Duodenal mucosa (tissue), 2 donors: ENCODE measurements at regions not wholly inside any gene's neighbourhood (a gene's known extent, or its start where the extent isn't known, plus 50 kb on each side); places are given as distances from the start of the nearest gene placed in this dataset.

Experiments used
- H3K27ac ChIP-seq: one replicate; pipeline ENCODE4 v1.7.0; 2013; ENCODE audit warnings: low read depth, low read length
- H3K27me3 ChIP-seq, 2 donors: one replicate each; pipeline ENCODE4 v1.7.0; 2013; ENCODE audit warnings: low read length in 2 of 2, control low read depth in 1 of 2; ENCODE audit not compliant: insufficient read depth in 2 of 2, control insufficient read depth in 1 of 2
- H3K36me3 ChIP-seq, 2 donors: one replicate each; pipeline ENCODE4 v1.7.0; 2013; ENCODE audit warnings: low read length in 2 of 2, control low read depth in 1 of 2; ENCODE audit not compliant: insufficient read depth in 2 of 2, control insufficient read depth in 1 of 2
- H3K4me1 ChIP-seq, 2 donors: one replicate each; pipeline ENCODE4 v1.7.0; 2013; ENCODE audit warnings: low read length in 2 of 2, control low read depth in 1 of 2; ENCODE audit not compliant: insufficient read depth in 2 of 2, control insufficient read depth in 1 of 2
- H3K4me3 ChIP-seq, 2 donors: one replicate each; pipeline ENCODE4 v1.7.0; 2013; ENCODE audit warnings: low read length in 2 of 2, low read depth in 1 of 2
- H3K9ac ChIP-seq, 2 donors: one replicate each; pipeline ENCODE4 v1.7.0; 2013; ENCODE audit warnings: low read length in 2 of 2, low read depth in 1 of 2
- H3K9me3 ChIP-seq, 2 donors: one replicate each; pipeline ENCODE4 v1.7.0; 2013; ENCODE audit warnings: low read length in 2 of 2, control low read depth in 1 of 2; ENCODE audit not compliant: control insufficient read depth in 1 of 2

DNA sequence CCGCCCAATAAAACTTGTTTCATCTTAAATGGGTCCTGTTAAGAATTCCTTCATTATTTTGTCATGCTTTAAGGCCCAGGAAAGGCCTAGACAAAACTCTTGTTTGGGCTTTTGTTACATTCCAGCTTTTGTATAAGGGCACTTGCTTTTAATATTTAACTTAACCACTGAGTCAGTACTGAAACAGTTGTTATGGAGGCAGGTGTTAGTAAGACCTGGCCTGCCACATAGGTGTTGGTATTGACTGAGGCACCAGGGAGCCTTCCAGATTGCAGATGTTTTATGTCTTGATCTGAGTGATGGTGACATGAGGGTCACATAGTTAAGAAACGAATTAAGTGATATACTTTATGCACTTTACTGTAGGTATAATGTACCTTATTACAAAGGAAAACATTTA, 274.9 kb upstream of the TGFBR2 start:
- Histone ChIP-seq H3K9ac (no peak overlapping the region), H3K27me3 (no peaks in the 10 kb centered on the region), H3K9me3 (no peaks in the 10 kb centered on the region), H3K4me3 (no peak overlapping the region), H3K4me1 (no peaks in the 10 kb centered on the region), H3K36me3 (no peaks in the 10 kb centered on the region), H3K27ac (no peak overlapping the region)

DNA sequence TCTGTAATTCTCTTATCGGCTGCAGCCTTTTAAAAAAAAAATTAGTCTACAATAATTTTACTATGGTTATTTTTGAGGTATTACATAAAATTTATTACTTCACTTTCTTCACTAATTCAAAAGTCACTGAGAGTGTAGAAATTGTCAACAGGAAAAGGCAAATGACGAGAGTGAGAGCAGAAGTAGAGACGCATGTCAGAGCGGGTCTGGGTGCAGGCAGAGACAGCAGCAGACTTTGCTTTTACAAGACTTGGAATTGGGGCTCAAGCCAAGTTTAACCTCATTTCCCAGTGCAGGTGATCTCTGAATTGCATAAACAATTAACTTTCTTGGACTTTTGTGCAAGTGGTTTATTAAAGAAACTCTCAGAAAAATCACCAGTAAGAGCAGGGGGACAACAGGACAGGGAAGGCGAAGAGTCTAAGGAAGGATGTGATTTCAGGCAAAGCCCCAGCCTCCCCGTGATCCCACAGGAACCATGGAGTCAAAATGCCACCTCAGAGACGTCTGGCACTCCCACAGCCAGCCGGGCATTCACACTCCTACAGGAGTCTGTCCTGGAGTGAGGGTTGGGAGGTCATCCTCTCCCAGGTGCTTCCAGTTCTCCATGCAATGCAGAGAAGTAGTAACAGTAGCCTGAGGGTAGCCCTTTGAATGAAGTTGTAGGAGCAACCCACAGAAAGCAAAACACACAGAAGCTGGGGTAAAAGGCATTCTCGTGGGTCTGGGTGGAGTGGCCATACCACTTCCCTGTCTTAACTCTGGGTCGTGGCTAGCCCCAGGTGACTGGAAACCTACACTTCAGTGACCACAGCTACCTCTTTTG, 274.0 kb upstream of the TGFBR2 start:
- Histone ChIP-seq H3K9ac (no peak overlapping the region), H3K27ac (no peak overlapping the region), H3K27me3 (no peaks in the 10 kb centered on the region), H3K4me1 (no peaks in the 10 kb centered on the region), H3K36me3 (no peaks in the 10 kb centered on the region), H3K9me3 (no peaks in the 10 kb centered on the region), H3K4me3 (no peak overlapping the region)

DNA sequence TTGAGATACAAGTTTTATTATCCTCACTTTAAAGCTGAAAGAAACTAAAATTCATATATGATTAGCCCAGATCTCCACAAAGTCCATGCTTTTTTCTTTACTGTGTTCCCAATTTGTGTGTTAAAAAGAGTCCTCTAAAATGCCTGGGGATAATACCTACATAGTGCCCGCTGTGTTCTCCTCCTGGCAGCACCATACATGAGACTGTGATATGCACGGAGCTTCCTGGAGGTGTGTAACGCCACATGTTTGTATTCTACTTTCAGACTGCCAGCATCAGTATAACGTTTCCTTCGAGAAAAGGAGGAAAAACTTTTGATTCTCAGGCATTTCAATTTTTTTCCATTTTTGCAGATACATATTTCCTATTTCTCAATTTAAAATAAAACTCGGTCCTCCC, 273.3 kb upstream of the TGFBR2 start:
- Histone ChIP-seq H3K4me1 (no peaks in the 10 kb centered on the region), H3K27ac (no peak overlapping the region), H3K27me3 (no peaks in the 10 kb centered on the region), H3K9ac (no peak overlapping the region), H3K4me3 (no peak overlapping the region), H3K36me3 (no peaks in the 10 kb centered on the region), H3K9me3 (no peaks in the 10 kb centered on the region)

DNA sequence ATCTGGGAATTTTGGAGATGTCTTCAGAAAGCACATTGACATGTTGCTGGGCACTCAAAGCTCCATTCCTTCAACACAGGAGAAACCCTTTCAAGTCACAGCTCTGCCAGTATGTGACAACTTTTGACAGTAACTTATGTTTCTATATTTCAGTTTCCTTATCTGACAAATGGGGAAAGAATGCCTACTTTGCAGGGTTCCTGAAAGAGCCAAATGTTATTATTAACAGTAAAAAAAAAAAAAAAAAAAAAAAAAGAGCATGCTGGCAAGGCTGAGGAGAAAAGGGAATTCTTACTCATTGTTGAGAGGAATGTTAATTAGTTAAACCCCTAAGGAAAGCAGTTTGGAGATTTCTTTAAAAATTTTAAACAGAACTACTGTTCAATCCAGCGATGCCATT, 272.5 kb upstream of the TGFBR2 start:
- Histone ChIP-seq H3K27ac (no peak overlapping the region), H3K4me1 (no peaks in the 10 kb centered on the region), H3K36me3 (no peaks in the 10 kb centered on the region)

DNA sequence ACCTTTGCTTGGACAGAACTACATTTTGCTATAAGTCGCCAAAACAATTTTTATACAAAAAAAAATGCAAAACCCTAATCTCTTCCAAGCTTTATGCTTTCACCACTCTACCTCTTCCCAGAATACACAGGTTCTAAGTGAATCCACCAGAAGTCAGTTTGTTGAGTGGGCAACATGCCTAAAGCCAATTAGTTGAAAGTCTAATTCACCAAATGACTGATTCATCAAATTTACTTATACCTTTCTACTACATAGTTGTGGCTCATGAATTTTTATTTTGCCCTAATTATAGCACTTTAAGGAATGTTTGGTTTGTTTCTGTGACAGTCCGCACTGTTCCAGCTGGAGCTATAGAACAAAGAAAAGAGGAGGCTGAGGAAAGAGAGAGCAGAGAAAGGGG, 265.9 kb upstream of the TGFBR2 start:
- Histone ChIP-seq H3K27ac (no peak overlapping the region), H3K9me3 (no peaks in the 10 kb centered on the region), H3K36me3 (no peaks in the 10 kb centered on the region), H3K9ac (no peak overlapping the region), H3K4me3 (no peak overlapping the region), H3K27me3 (no peaks in the 10 kb centered on the region), H3K4me1 (no peaks in the 10 kb centered on the region)

More for the DNA sequence above, 272.5 kb upstream of the TGFBR2 start:
- Histone ChIP-seq H3K27me3 (no peaks in the 10 kb centered on the region), H3K4me3 (no peak overlapping the region), H3K9me3 (no peaks in the 10 kb centered on the region), H3K9ac (no peak overlapping the region)

DNA sequence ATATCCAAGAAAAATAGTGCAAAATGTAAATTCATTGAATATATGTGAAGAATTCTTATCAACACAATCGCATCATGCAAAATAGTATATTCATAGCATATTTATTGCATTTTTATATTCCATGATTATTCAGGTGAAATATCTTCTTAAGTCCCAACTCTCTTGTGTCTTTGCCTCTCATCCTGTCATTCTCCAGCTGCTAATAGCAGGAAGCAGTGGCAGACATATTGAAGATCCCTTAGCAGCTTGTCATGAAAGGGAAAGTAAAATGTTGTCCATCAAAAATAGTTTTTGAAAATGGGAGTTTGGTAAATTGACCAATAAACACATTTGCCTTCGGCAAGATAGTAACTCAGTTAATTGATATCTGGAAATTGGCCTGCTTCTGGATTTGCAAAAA, 265.3 kb upstream of the TGFBR2 start:
- no peak overlapping the region for H3K27ac ChIP-seq
- H3K9ac ChIP-seq, result no peak overlapping the region
- H3K4me1 ChIP-seq, result no peaks in the 10 kb centered on the region
- H3K27me3 ChIP-seq, result no peaks in the 10 kb centered on the region
- H3K9me3 ChIP-seq, result no peaks in the 10 kb centered on the region
- H3K4me3 ChIP-seq, result no peak overlapping the region
- H3K36me3 ChIP-seq, result no peaks in the 10 kb centered on the region

DNA sequence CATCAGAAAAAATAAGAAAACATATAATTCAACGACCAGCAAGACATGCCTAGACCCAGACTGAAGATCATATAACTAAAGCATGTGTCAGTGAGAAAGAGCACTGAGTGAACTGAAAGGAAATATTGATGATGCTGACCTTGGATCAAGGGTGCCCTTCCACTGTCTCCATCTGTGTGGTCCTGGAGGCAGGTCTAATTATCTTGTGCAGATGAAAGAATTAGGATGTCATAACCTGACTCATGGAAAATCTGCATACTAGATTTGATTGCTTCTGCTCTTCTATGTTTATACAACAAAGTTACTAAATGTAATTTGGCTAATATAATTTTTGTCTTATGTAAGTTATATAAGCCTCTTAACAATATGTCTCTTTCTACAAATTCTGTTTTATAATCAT, 264.6 kb upstream of the TGFBR2 start:
- no peak overlapping the region for H3K27ac ChIP-seq

DNA sequence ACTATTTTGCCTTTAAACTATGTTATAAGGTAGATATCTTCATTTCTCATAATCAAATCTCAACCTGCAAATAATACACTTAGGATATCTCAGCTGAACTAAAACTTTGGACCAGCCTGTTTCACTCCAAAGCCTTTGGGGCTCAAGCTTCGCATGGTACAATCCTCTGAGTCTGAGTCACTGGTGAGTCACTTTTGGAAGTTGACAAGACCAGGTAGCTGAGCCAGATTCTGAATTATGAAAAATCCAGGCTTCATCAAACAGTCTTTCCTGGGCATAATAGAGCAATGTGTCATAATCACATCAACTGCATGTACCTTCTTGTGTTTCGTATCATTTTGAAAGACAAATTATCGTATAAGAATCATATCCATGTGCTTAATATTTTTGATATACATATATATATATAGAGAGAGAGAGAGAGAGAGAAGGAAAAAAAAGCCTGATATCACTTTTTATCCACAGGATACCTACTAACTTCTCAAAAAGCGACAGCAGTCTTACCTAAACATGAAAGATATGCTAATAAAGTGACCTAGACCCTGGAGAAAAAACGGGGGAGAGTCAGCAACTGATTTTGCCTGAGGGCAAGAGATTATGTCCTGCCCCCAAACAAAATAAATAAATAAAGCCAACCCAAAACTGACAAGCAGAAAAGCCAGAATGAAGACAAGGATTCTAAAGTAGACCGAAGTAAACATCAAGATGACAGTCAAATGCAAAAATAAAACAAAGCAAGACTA, 263.9 kb upstream of the TGFBR2 start:
- Histone ChIP-seq H3K36me3 (no peaks in the 10 kb centered on the region), H3K27ac (no peak overlapping the region), H3K4me3 (no peak overlapping the region), H3K9ac (no peak overlapping the region), H3K27me3 (no peaks in the 10 kb centered on the region), H3K4me1 (no peaks in the 10 kb centered on the region), H3K9me3 (no peaks in the 10 kb centered on the region)

More for the DNA sequence above, 264.6 kb upstream of the TGFBR2 start:
- no peaks in the 10 kb centered on the region for H3K4me1 ChIP-seq
- no peaks in the 10 kb centered on the region for H3K36me3 ChIP-seq
- H3K9ac ChIP-seq, result no peak overlapping the region
- H3K27me3 ChIP-seq, result no peaks in the 10 kb centered on the region
- no peak overlapping the region for H3K4me3 ChIP-seq
- H3K9me3 ChIP-seq, result no peaks in the 10 kb centered on the region

DNA sequence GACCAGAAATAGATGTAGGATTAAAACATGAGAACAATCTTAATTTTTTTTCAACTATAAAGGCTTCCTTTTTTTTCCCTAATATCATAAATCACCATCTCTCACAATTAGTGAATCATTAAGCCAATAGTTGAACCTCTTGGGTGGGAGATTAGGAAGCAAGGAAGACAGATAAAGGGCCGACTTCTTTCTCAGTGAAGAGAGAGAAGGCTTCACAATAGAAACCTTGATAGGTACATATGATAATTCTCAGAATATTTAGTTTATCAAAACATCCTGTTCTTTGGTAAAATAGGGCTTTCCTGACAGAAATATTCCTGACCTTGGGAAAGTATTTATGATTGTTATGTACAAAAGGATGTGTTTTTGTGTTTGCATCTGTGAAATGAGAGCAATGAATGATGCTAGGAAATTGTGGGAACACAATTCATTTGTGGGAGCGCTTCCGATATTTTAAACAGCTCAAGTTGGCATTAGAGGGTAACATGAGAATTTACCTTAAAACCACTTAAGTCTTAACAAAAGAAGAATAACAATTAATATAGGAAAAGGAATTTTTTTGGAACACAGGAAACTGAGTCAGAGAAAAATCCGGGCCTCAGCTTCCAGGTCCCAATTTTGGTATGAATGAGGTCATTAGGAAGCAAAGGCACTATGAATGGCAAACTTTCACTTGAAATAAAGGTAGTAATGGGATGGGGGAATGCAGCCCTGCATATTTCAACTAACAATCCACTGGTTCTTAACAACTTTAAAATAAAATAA, 263.2 kb upstream of the TGFBR2 start:
- H3K4me1 ChIP-seq, result no peaks in the 10 kb centered on the region
- no peaks in the 10 kb centered on the region for H3K36me3 ChIP-seq
- no peaks in the 10 kb centered on the region for H3K27me3 ChIP-seq
- H3K9me3 ChIP-seq, result no peaks in the 10 kb centered on the region
- H3K27ac ChIP-seq, result no peak overlapping the region
- no peak overlapping the region for H3K9ac ChIP-seq
- no peak overlapping the region for H3K4me3 ChIP-seq

DNA sequence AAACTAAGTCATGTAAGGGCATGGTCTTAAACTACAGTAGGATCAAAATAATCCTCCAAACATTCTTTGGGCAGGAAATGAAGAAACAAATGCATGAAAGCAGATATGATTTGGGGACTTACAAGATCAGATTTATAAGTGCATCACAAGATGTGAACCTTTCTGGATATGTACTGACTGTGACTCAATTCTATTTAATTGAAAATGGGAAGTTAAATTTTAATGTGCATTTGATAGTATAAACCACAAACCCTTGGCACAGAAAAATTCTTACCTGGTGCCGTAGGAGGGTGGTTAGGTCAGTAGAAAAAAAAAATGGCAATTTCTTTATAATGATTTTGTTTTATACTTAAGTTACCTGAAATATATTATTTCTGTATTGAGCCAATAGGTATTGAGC, 262.5 kb upstream of the TGFBR2 start:
- Histone ChIP-seq H3K9me3 (no peaks in the 10 kb centered on the region), H3K36me3 (no peaks in the 10 kb centered on the region), H3K4me3 (no peak overlapping the region), H3K9ac (no peak overlapping the region), H3K27ac (no peak overlapping the region), H3K27me3 (no peaks in the 10 kb centered on the region), H3K4me1 (no peaks in the 10 kb centered on the region)
